ENCODE measurements at regions not wholly inside any gene's neighbourhood (a gene's known extent, or its start where the extent isn't known, plus 50 kb on each side); places are given as distances from the start of the nearest gene placed in this dataset.

DNA sequence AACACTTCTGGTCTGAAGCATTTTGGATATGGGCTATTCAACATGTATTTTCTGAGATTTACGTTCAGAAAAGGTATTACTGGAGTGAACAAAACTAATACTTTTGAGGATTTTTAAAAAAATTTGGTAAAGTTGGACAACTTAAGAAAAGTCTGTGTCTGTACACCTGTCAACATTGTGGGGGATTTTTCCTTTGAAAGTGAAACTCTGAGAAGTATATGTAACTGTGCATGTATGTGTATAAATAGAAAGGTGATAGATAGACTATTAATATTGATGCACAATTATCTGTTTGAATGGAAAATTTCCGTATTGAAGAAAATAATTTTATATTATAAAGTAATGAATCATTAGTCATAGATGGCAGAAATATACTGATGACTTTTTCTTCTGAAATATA is 312.8 kb upstream of the MDGA2 start:
- TF ChIP-seq, protein P1, sequence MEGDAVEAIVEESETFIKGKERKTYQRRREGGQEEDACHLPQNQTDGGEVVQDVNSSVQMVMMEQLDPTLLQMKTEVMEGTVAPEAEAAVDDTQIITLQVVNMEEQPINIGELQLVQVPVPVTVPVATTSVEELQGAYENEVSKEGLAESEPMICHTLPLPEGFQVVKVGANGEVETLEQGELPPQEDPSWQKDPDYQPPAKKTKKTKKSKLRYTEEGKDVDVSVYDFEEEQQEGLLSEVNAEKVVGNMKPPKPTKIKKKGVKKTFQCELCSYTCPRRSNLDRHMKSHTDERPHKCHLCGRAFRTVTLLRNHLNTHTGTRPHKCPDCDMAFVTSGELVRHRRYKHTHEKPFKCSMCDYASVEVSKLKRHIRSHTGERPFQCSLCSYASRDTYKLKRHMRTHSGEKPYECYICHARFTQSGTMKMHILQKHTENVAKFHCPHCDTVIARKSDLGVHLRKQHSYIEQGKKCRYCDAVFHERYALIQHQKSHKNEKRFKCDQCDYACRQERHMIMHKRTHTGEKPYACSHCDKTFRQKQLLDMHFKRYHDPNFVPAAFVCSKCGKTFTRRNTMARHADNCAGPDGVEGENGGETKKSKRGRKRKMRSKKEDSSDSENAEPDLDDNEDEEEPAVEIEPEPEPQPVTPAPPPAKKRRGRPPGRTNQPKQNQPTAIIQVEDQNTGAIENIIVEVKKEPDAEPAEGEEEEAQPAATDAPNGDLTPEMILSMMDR (conservative IDR thresholded peaks at IDR 0.05): no peak
- TF ChIP-seq ZFX (IDR thresholded peaks at IDR 0.05): no peak

Data from C4-2B (cell line).